ENCODE measurements at regions not wholly inside any gene's neighbourhood (a gene's known extent, or its start where the extent isn't known, plus 50 kb on each side); places are given as distances from the start of the nearest gene placed in this dataset.

- TF ChIP-seq REST (IDR thresholded peaks at IDR 0.05; ENCODE audit: low read depth) (no peak), POLR2AphosphoS5 (IDR thresholded peaks at IDR 0.05; ENCODE audit: low read depth, low read length) (no peak), SIN3A (IDR thresholded peaks at IDR 0.05; ENCODE audit: low read depth) (no peak), ELF1 (IDR thresholded peaks at IDR 0.05; ENCODE audit: borderline replicate concordance, low read depth) (no peak), FOSL1 (IDR thresholded peaks at IDR 0.05; ENCODE audit: low read depth) (no peak)
Measured at GRCh38 chr2:149906886-149907285, 319.3 kb upstream of the MMADHC start (continued).

GRCh38 chr2:149904352-149905175, 317.0 kb upstream of the MMADHC start:
- no peak overlapping the region for H2AFZ ChIP-seq (ENCODE audit: low read depth, low read length, poor library complexity, severe bottlenecking)
- RAD21 ChIA-PET (ENCODE audit: low non-redundant PET in 1 of 2, low total read pairs in 2 of 2, uncharacterized antibody in 2 of 2, unreplicated experiment in 2 of 2) = no interaction called here
- no peaks in the 10 kb centered on the region for H3K9me2 ChIP-seq (ENCODE audit: insufficient read depth)
- no peaks in the 10 kb centered on the region for H3K27me3 ChIP-seq (ENCODE audit: insufficient read depth, low read length)
- no TSS peak for BruUV-seq (replicated peaks)
- H3K79me2 ChIP-seq (ENCODE audit: insufficient read depth, low read length) = no peaks in the 10 kb centered on the region
- TF ChIP-seq CEBPB (IDR thresholded peaks at IDR 0.05; ENCODE audit: low read depth) (no peak), ELF1 (IDR thresholded peaks at IDR 0.05; ENCODE audit: borderline replicate concordance, low read depth) (no peak), EGR1 (IDR thresholded peaks at IDR 0.05; ENCODE audit: low read depth) (no peak)
- H3K9me3 ChIP-seq (ENCODE audit: control insufficient read depth in 1 of 2, insufficient read depth in 1 of 2, low read depth in 1 of 2, low read length in 2 of 2) = no peaks in the 10 kb centered on the region
- DNase-seq (ENCODE audit: low read depth, low spot score) (no peak), ATAC-seq (no peak)
- CTCF ChIA-PET = no interaction called here
- intact Hi-C loops (cut with micrococcal nuclease) = no loop called here
- POLR2A ChIA-PET = no interaction called here
- no peaks in the 10 kb centered on the region for H3K36me3 ChIP-seq (ENCODE audit: control insufficient read depth in 1 of 2, insufficient read depth in 2 of 2, low read length in 2 of 2)
- no peaks in the 10 kb centered on the region for H4K20me1 ChIP-seq (ENCODE audit: insufficient read depth)
- H3K4me2 ChIP-seq (ENCODE audit: low read length) = no peak overlapping the region
- no peaks in the 10 kb centered on the region for H3K4me1 ChIP-seq (ENCODE audit: control insufficient read depth in 1 of 2, insufficient read depth in 2 of 2, low read length in 2 of 2)
- H3K27ac ChIP-seq (ENCODE audit: low read depth, low read length) = no peak overlapping the region
- no peak overlapping the region for H3K9ac ChIP-seq (ENCODE audit: low read length)
- H3K4me3 ChIP-seq (replicated peaks in 1 of 2; ENCODE audit: low read depth in 1 of 2, low read length in 2 of 2) = no peak overlapping the region
